H9 (cell line): ENCODE measurements at regions not wholly inside any gene's neighbourhood (a gene's known extent, or its start where the extent isn't known, plus 50 kb on each side); places are given as distances from the start of the nearest gene placed in this dataset.

Experiments
- DNase-seq: peaks from one replicate; pipeline ENCODE4 v3.0.0-alpha.2; 2017
- H2AFZ ChIP-seq: one replicate; pipeline ENCODE4 v1.6.1; 2013; ENCODE audit warnings: mild to moderate bottlenecking, low read length, control low read depth, moderate library complexity
- H2AK5ac ChIP-seq: 2 replicates; pipeline ENCODE4 v1.6.1; 2013; ENCODE audit warnings: low read length, control low read depth, mixed read lengths; ENCODE audit not compliant: insufficient read length
- H2BK120ac ChIP-seq: one replicate; pipeline ENCODE4 v1.6.1; 2013; ENCODE audit warnings: low read depth, mild to moderate bottlenecking, low read length, control low read depth, inconsistent platforms; ENCODE audit not compliant: poor library complexity, severe bottlenecking
- H2BK12ac ChIP-seq: 2 replicates; pipeline ENCODE4 v1.6.1; 2013; ENCODE audit warnings: low read length, control low read depth, mixed read lengths, low read depth; ENCODE audit not compliant: insufficient read length
- H2BK15ac ChIP-seq: 2 replicates; pipeline ENCODE4 v1.6.1; 2013; ENCODE audit warnings: low read depth, low read length, control low read depth
- H2BK20ac ChIP-seq: one replicate; pipeline ENCODE4 v1.6.1; 2013; ENCODE audit warnings: low read depth, mild to moderate bottlenecking, low read length, control low read depth, inconsistent platforms; ENCODE audit not compliant: poor library complexity, severe bottlenecking
- H2BK5ac ChIP-seq: 2 replicates; pipeline ENCODE4 v1.6.1; 2013; ENCODE audit warnings: low read length, control low read depth, mixed read lengths; ENCODE audit not compliant: insufficient read length
- H3K14ac ChIP-seq: 2 replicates; pipeline ENCODE4 v1.6.1; 2013; ENCODE audit warnings: low read length, control low read depth; ENCODE audit not compliant: insufficient read depth
- H3K18ac ChIP-seq: 2 replicates; pipeline ENCODE4 v1.6.1; 2013; ENCODE audit warnings: low read depth, mild to moderate bottlenecking, mixed read lengths, low read length, control low read depth; ENCODE audit not compliant: insufficient read length
- H3K23ac ChIP-seq: 2 replicates; pipeline ENCODE4 v1.6.1; 2013; ENCODE audit warnings: low read length, control low read depth, mixed read lengths, low read depth; ENCODE audit not compliant: insufficient read length
- H3K23me2 ChIP-seq: 2 replicates; pipeline ENCODE4 v1.6.1; 2013; ENCODE audit warnings: low read depth, mild to moderate bottlenecking, mixed read lengths, low read length, control low read depth; ENCODE audit not compliant: insufficient read length, poor library complexity, severe bottlenecking
- H3K27ac ChIP-seq: 2 replicates; pipeline ENCODE4 v1.5.1; 2013; ENCODE audit warnings: low read length, control low read depth, mixed read lengths, low read depth; ENCODE audit not compliant: insufficient read length
- H3K27me3 ChIP-seq: 2 replicates; pipeline ENCODE4 v1.6.1; 2013; ENCODE audit warnings: low read length, control low read depth, inconsistent platforms; ENCODE audit not compliant: insufficient read depth
- H3K4ac ChIP-seq: 2 replicates; pipeline ENCODE4 v1.6.1; 2013; ENCODE audit warnings: low read depth, mild to moderate bottlenecking, control low read depth, inconsistent platforms, low read length, moderate library complexity
- H3K4me1 ChIP-seq: 2 replicates; pipeline ENCODE4 v1.6.1; 2013; ENCODE audit warnings: low read length, control low read depth, inconsistent platforms; ENCODE audit not compliant: insufficient read depth
- H3K4me2 ChIP-seq: 2 replicates; pipeline ENCODE4 v1.6.1; 2013; ENCODE audit warnings: low read length, control low read depth, mixed read lengths; ENCODE audit not compliant: insufficient read length, insufficient read depth
- H3K56ac ChIP-seq: 2 replicates; pipeline ENCODE4 v1.6.1; 2013; ENCODE audit warnings: low read depth, mild to moderate bottlenecking, mixed read lengths, low read length, control low read depth; ENCODE audit not compliant: insufficient read length
- H3K79me1 ChIP-seq: 2 replicates; pipeline ENCODE4 v1.6.1; 2013; ENCODE audit warnings: low read depth, mild to moderate bottlenecking, moderate library complexity, low read length, control low read depth, inconsistent platforms; ENCODE audit not compliant: insufficient read depth, poor library complexity, severe bottlenecking
- H3K79me2 ChIP-seq: 2 replicates; pipeline ENCODE4 v1.6.1; 2013; ENCODE audit warnings: low read length, control low read depth, inconsistent platforms; ENCODE audit not compliant: insufficient read depth
- H3K9ac ChIP-seq: 2 replicates; pipeline ENCODE4 v1.6.1; 2013; ENCODE audit warnings: low read length, control low read depth, mixed read lengths; ENCODE audit not compliant: insufficient read length; ENCODE audit errors: extremely low read depth
- H3K9me3 ChIP-seq: one replicate; pipeline ENCODE4 v1.6.1; 2013; ENCODE audit warnings: low read depth, low read length, inconsistent platforms; ENCODE audit not compliant: control insufficient read depth
- H3T11ph ChIP-seq: one replicate; pipeline ENCODE4 v1.6.1; 2013; ENCODE audit warnings: mild to moderate bottlenecking, low read length, control low read depth, inconsistent platforms
- H4K20me1 ChIP-seq: one replicate; pipeline ENCODE4 v1.6.1; 2013; ENCODE audit not compliant: control insufficient read depth, insufficient read length, insufficient read depth
- H4K5ac ChIP-seq: 2 replicates; pipeline ENCODE4 v1.6.1; 2013; ENCODE audit warnings: low read depth, mild to moderate bottlenecking, mixed read lengths, low read length, control low read depth; ENCODE audit not compliant: insufficient read length
- H4K8ac ChIP-seq: replicated peaks from 2 replicates; pipeline ENCODE4 v1.6.1; 2013; ENCODE audit warnings: low read length, control low read depth, mixed read lengths, low read depth; ENCODE audit not compliant: insufficient read length
- H4K91ac ChIP-seq: 2 replicates; pipeline ENCODE4 v1.6.1; 2013; ENCODE audit warnings: low read depth, mild to moderate bottlenecking, moderate library complexity, mixed read lengths, low read length, control low read depth; ENCODE audit not compliant: insufficient read length
- H3K27ac Mint-ChIP-seq, 3 experiments: 2 replicates in 2 of 3; 3 replicates in 1 of 3; pipeline ENCODE4 v1.8.0; 2020 to 2021; ENCODE audit warnings: mixed read lengths in 3 of 3, mild to moderate bottlenecking in 1 of 3, moderate library complexity in 1 of 3
- H3K27me3 Mint-ChIP-seq: 2 replicates; pipeline ENCODE4 v1.8.0; 2021; ENCODE audit warnings: low read depth, mild to moderate bottlenecking, moderate library complexity, mixed read lengths
- H3K36me3 Mint-ChIP-seq, 3 experiments: 2 replicates in 2 of 3; 3 replicates in 1 of 3; pipeline ENCODE4 v1.8.0; 2020 to 2021; ENCODE audit warnings: low read depth in 3 of 3, mixed read lengths in 3 of 3; ENCODE audit not compliant: insufficient read depth in 1 of 3
- H3K4me1 Mint-ChIP-seq, 2 experiments: 2 replicates each; pipeline ENCODE4 v1.8.0; 2020; ENCODE audit warnings: mixed read lengths in 2 of 2
- H3K4me3 Mint-ChIP-seq, 2 experiments: 2 replicates in 1 of 2; 3 replicates in 1 of 2; pipeline ENCODE4 v1.8.0; 2020 to 2021; ENCODE audit warnings: mild to moderate bottlenecking in 2 of 2, mixed read lengths in 2 of 2, moderate library complexity in 1 of 2
- H3K9me3 Mint-ChIP-seq, 2 experiments: 2 replicates in 1 of 2; 3 replicates in 1 of 2; pipeline ENCODE4 v1.8.0; 2020; ENCODE audit warnings: mild to moderate bottlenecking in 2 of 2, mixed read lengths in 2 of 2, moderate library complexity in 1 of 2
- CTCF ChIP-seq: fragments of 200-600 bp; sonication (generic); conservative IDR thresholded peaks from 3 replicates; pipeline ENCODE4 v1.8.0; 2021; ENCODE audit warnings: antibody characterized with exemption, mild to moderate bottlenecking
- WGBS: extraction: QIAGEN DNeasy Blood & Tissue Kit; methylation state at CpG from one replicate; pipeline ENCODE4 v1.1.7; 2013; ENCODE audit warnings: missing lambda C conversion rate, low lambda C conversion rate, mixed read lengths; ENCODE audit not compliant: insufficient read length; ENCODE audit errors: extremely low coverage; 5-methylcytosine and 5-hydroxymethylcytosine counted together

GRCh38 chr2:406231-406630, 118.3 kb upstream of the ALKAL2 start:
- H3K4me1 Mint-ChIP-seq = peaks cover 6% of the 10 kb centered on the region in 2 experiments
- Histone ChIP-seq H4K91ac (no peak overlapping the region), H3K14ac (no peak overlapping the region; the same call in 1 of the 2 replicates), H3K79me1 (no peaks in the 10 kb centered on the region), H2AFZ (no peak overlapping the region), H3K79me2 (no peaks in the 10 kb centered on the region), H3K27me3 (no peaks in the 10 kb centered on the region), H2BK15ac (no peak overlapping the region), H3K23ac (no peak overlapping the region), H3K23me2 (no peaks in the 10 kb centered on the region), H4K20me1 (no peaks in the 10 kb centered on the region), H3K9ac (no peak overlapping the region), H2BK20ac (no peak overlapping the region), H2BK5ac (no peak overlapping the region), H2AK5ac (no peak overlapping the region), H3K4ac (no peak overlapping the region), H3K27ac (no peak overlapping the region), H3K4me1 (no peaks in the 10 kb centered on the region), H2BK120ac (no peak overlapping the region), H2BK12ac (no peak overlapping the region), H3K18ac (no peak overlapping the region), H3K9me3 (peaks cover 4% of the 10 kb centered on the region), H4K5ac (no peak overlapping the region), H3T11ph (no peak overlapping the region), H3K4me2 (no peak overlapping the region), H4K8ac (no peak overlapping the region), H3K56ac (no peak overlapping the region)
- no peak overlapping the region for H3K27ac Mint-ChIP-seq
- no peak for TF ChIP-seq CTCF
- H3K36me3 Mint-ChIP-seq = peaks cover 2 to 5% (median 3%) of the 10 kb centered on the region in 3 experiments; a peak in 4 of 7 replicates
- peaks cover 7 to 23% of the 10 kb centered on the region in 2 experiments for H3K9me3 Mint-ChIP-seq
- no peak overlapping the region for H3K4me3 Mint-ChIP-seq
- DNase-seq = peak; percentile 8
- H3K27me3 Mint-ChIP-seq = peaks cover 7% of the 10 kb centered on the region
- no CpG with 5 or more reads among the region's 4 CpGs for WGBS
